Nephron progenitor cell (in vitro differentiated cells): ENCODE measurements at regions not wholly inside any gene's neighbourhood (a gene's known extent, or its start where the extent isn't known, plus 50 kb on each side); places are given as distances from the start of the nearest gene placed in this dataset.
"Not testable (repeated sequence)": the region's sequence is repeated elsewhere in the genome, so short reads cannot be mapped to it uniquely, and the experiment has no call there.

Source experiments
- DNase-seq: peaks from one replicate; pipeline ENCODE4 v3.0.0; 2021
- H3K27ac Mint-ChIP-seq: 2 replicates; pipeline ENCODE4 v1.8.0; 2021; ENCODE audit warnings: mild to moderate bottlenecking, moderate library complexity, mixed read lengths
- H3K27me3 Mint-ChIP-seq: 2 replicates; pipeline ENCODE4 v1.8.0; 2021; ENCODE audit warnings: mild to moderate bottlenecking, low read depth, mixed read lengths; ENCODE audit not compliant: poor library complexity
- H3K36me3 Mint-ChIP-seq: 2 replicates; pipeline ENCODE4 v1.8.0; 2021; ENCODE audit warnings: low read depth, mixed read lengths
- H3K4me1 Mint-ChIP-seq: 2 replicates; pipeline ENCODE4 v1.8.0; 2021; ENCODE audit warnings: mixed read lengths
- H3K4me3 Mint-ChIP-seq: 2 replicates; pipeline ENCODE4 v1.8.0; 2021; ENCODE audit warnings: mild to moderate bottlenecking, moderate library complexity, mixed read lengths
- H3K9me3 Mint-ChIP-seq: 2 replicates; pipeline ENCODE4 v1.8.0; 2021; ENCODE audit warnings: mild to moderate bottlenecking, moderate library complexity, mixed read lengths
- CTCF ChIP-seq: fragments of 200-600 bp; sonication (generic); IDR thresholded peaks from 2 replicates; pipeline ENCODE4 v1.5.0; 2021; ENCODE audit warnings: antibody characterized with exemption

- Mint-ChIP-seq H3K4me3 (no peak overlapping the region), H3K36me3 (no peaks in the 10 kb centered on the region), H3K4me1 (no peaks in the 10 kb centered on the region), H3K27ac (no peak overlapping the region), H3K9me3 (peaks cover 10% of the 10 kb centered on the region), H3K27me3 (no peaks in the 10 kb centered on the region)
- no peak for DNase-seq
- no peak for TF ChIP-seq CTCF
These were observed 131.3 kb downstream of the KCNJ18 start for GRCh38 chr17:21823643-21824042.

- Mint-ChIP-seq H3K4me3 (no peak overlapping the region), H3K36me3 (peaks cover 7% of the 10 kb centered on the region), H3K27me3 (peaks cover 4% of the 10 kb centered on the region), H3K4me1 (no peaks in the 10 kb centered on the region), H3K9me3 (peaks cover 64% of the 10 kb centered on the region), H3K27ac (no peak overlapping the region)
- DNase-seq = no peak
- TF ChIP-seq CTCF = no peak
These were observed 149.5 kb downstream of the KCNJ18 start for GRCh38 chr17:21841839-21842238.

GRCh38 chr17:21842332-21843317 is 150.3 kb downstream of the KCNJ18 start:
- DNase-seq = no peak
- TF ChIP-seq CTCF = no peak
- Mint-ChIP-seq H3K27ac (no peak overlapping the region), H3K36me3 (peaks cover 7% of the 10 kb centered on the region), H3K9me3 (peaks cover 63% of the 10 kb centered on the region), H3K27me3 (peaks cover 4% of the 10 kb centered on the region), H3K4me1 (no peaks in the 10 kb centered on the region), H3K4me3 (no peak overlapping the region)

- Mint-ChIP-seq H3K27me3 (peaks cover 4% of the 10 kb centered on the region), H3K9me3 (peaks cover 59% of the 10 kb centered on the region), H3K36me3 (peaks cover 7% of the 10 kb centered on the region), H3K27ac (no peak overlapping the region), H3K4me3 (no peak overlapping the region), H3K4me1 (no peaks in the 10 kb centered on the region)
- no peak for TF ChIP-seq CTCF
- no peak for DNase-seq
These were observed 151.1 kb downstream of the KCNJ18 start for GRCh38 chr17:21843318-21843865.

- no peaks in the 10 kb centered on the region for H3K4me1 Mint-ChIP-seq
- no peak overlapping the region for H3K4me3 Mint-ChIP-seq
- TF ChIP-seq CTCF = no peak
- DNase-seq = no peak
- peaks cover 52% of the 10 kb centered on the region for H3K9me3 Mint-ChIP-seq
- H3K36me3 Mint-ChIP-seq = peaks cover 7% of the 10 kb centered on the region
- H3K27ac Mint-ChIP-seq = no peak overlapping the region
- peaks cover 4% of the 10 kb centered on the region for H3K27me3 Mint-ChIP-seq
These were observed 151.7 kb downstream of the KCNJ18 start for GRCh38 chr17:21843951-21844590.

- peaks cover 11% of the 10 kb centered on the region for H3K36me3 Mint-ChIP-seq
- not testable (repeated sequence) for DNase-seq, H3K4me3 Mint-ChIP-seq, H3K4me1 Mint-ChIP-seq, H3K27ac Mint-ChIP-seq, H3K27me3 Mint-ChIP-seq
- peaks cover 35% of the 10 kb centered on the region for H3K9me3 Mint-ChIP-seq
These were observed 156.2 kb downstream of the KCNJ18 start for GRCh38 chr17:21848510-21848909.

- Mint-ChIP-seq H3K36me3 (peaks cover 11% of the 10 kb centered on the region), H3K9me3 (peaks cover 35% of the 10 kb centered on the region)
- not testable (repeated sequence) for DNase-seq, H3K4me3 Mint-ChIP-seq, H3K4me1 Mint-ChIP-seq, H3K27ac Mint-ChIP-seq, H3K27me3 Mint-ChIP-seq
These were observed 156.7 kb downstream of the KCNJ18 start for GRCh38 chr17:21849030-21849429.

- not testable (repeated sequence) for H3K27me3 Mint-ChIP-seq, H3K4me1 Mint-ChIP-seq, H3K4me3 Mint-ChIP-seq, H3K27ac Mint-ChIP-seq, DNase-seq, H3K36me3 Mint-ChIP-seq
- peaks cover 20% of the 10 kb centered on the region for H3K9me3 Mint-ChIP-seq
These were observed 158.3 kb downstream of the KCNJ18 start for GRCh38 chr17:21850614-21851013.
